Stimulated activated CD8-positive, alpha-beta memory T cell treated with anti-CD3 and anti-CD28 coated beads, Interleukin-15, amount 100 ng/mL, for 24 hours (primary cell): ENCODE measurements at regions not wholly inside any gene's neighbourhood (a gene's known extent, or its start where the extent isn't known, plus 50 kb on each side); places are given as distances from the start of the nearest gene placed in this dataset.

Source experiments
- DNase-seq: peaks from one replicate; pipeline ENCODE4 v3.0.0-alpha.2; 2020; ENCODE audit warnings: low read depth

DNA sequence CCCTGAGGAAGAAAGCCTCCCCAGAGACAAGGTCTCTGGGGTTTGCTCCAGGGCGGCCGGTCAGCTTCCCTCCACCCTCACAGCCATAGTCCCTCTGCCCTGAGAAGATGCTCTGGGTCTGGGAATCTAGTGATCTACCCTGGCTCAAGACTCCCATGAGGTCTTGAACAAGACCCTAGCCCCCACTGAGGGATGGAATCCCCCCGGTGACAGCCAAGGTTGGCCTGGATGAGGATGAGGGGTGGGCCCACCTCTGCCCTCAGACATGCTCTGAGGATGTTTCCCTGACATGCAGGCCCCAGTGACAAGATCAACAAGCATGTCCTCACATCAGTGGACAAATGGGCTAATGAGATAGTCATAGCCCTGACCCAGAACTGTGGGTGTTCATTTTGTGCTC lies 138.6 kb downstream of the C5orf15 start:
- no peak for DNase-seq

DNA sequence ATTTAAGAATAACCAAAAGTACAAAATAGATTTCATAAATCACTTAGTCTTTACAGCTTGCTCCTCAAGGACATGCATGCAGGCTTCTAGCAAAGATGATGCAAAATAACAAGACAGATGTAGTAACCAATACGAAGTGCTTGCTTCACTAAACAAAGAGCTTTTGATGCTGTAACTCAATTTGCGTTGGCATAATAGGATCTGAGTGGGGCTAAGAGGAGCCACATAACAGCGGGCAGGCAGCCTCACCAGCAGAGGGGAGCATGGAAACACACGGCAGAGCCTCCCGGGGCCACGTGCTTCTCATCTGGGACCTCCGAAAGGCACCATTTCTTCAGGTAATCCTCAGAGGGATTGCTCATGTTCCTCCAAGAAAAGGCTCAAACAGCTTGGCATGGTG lies 139.7 kb downstream of the C5orf15 start:
- DNase-seq = no peak

DNA sequence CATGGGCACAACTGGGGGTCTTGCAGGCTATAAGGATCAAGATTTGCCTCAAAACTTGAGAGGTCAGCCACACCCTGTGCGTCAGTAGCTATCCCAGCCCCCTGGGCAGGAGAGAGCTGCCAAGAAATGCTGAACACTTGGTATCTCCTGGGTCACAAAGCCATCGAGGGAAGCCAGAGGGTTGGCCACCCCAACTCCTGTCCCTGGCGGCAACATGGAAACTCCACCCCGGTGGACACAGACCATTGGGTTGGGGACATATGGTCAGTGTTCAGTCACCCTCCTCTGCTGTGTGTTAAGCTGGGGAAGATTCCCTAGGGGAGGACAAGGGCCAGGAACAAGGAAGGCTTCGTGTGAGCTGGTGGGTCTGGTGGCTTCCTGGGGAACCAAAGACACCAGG lies 140.6 kb downstream of the C5orf15 start:
- no peak for DNase-seq

DNA sequence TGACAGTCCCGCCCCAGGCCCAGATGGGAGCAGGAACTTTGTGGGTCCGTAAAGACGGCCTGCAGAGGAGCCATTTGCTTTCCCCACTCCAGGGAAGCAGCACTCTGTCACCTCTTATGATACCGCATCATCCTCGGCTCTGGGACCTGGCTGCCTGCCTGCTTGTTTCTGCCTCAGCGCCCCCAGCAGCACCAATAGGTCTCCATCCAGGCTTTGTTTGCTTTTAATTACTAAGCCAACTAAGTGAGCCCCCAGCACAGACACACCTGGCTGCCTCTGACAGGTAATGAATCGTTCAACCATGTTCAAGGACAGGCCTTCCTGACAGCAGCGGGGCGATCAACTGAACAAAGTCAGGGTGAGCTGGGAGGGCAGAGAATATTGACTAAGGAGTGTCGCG lies 141.4 kb downstream of the C5orf15 start:
- DNase-seq = no peak

DNA sequence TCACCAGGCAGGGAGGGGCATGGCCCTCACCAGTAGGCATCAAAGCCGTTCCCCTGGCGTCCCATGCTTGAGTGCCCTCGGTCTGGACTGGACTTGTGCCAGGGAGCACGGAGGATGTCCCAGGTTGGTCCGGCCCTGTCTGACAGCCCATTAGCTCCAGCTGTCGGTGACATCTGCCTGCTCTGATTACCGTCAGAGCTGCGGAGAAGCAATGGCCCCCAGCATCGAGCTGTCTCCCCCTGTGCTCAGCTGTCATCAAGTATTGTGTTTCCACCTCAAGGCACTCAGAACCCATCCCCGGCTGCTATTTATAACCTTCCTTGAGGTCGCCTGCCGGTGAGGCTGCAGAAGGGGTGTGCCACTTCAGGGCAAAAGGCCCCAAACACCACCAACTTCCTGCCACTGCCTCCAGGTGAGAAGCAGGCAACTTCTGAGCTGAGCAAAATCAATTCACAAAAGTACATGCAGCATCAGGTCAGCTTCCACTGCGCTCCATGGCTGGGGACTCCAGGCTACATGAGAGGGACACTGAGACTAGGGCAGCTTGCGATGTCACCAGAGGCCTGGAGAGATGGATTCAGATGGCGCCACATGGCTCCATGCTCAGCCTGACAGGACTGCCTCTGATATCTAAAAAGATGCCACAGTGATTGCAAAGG lies 142.7 kb downstream of the C5orf15 start:
- no peak for DNase-seq

DNA sequence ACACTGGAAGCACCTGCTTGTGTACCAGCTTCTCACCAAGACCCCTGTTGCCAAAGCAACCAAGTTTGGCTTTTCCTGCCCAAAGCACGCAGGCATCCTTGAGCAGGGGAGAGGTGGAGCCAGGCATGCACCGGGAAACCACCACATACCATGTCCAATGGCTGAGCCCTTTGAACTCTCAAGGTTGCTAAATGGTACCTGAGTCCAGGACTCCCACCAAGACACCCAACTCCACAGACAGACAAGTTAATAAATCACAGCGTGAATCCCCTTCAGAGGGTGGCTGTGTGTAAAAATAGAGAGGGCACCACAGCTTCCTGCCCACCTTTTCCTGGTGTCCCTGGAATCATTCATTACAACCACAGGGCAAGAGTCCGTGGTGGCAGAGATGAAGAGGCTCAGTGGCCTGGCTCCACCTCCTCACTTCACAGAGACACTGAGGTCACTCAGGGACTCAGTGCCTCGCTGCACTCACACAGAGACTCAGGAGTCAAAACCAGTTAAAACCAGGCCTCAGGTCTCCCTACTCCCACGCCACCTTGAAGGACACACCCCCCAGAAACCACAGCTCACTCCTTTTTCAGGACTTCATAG lies 143.7 kb downstream of the C5orf15 start:
- no peak for DNase-seq

DNA sequence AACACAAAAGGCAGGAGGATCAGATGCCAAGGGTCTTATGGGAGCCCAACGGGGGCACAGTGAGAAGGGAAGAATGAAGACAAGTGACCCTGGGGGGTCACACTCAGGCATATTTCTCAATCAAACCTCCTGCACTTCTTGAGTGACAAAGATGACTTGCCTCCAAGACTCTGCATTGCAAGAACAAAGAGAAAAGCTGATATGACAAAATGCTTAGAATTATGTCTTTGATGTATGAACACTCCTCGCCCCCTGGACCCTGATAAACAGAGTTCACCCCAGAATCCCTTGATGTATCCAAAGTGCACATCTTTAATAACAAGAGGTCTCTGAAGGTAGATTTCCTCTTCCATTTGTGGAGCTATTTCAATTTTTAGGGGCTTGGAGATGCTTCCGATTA lies 146.5 kb downstream of the C5orf15 start:
- no peak for DNase-seq

DNA sequence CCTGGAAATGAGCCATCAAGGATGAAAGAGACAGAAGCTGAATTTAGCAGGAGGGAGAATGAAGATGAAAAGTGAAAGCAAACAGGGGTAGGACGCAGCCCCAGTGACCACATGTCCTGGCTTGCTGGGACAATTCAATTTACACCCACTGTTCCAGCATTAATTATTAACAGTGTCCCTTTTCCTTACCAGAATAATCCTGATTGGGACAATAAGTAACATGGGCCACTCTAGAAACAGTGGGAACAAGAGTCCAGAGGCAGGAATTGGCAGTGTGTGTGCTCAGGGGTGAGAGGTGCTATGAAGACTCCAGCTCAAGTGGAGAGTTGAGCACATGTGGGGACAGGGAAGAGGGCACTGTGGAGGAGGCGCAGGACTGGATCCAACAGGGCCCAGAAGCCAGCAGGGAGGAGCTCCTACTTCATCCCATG lies 147.1 kb downstream of the C5orf15 start:
- DNase-seq = no peak

DNA sequence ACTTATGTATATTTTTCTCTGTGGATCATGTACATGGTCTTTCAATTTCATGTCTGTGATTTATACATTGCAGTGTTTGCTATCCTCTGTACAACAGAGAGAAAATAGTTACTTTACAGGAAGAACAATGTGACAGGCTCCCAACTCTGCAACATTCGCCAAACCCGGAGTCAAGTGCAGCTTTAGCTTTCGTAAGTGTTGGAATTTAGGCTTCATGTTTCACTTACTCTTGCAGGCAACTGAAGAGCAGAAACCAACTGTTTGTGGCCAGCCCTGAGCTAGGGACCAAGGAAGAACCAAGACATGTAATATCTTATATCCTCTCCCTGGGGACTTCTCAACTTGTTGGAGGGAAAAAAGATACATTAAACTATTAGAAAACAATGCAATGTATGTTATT lies 147.9 kb downstream of the C5orf15 start:
- DNase-seq = no peak

DNA sequence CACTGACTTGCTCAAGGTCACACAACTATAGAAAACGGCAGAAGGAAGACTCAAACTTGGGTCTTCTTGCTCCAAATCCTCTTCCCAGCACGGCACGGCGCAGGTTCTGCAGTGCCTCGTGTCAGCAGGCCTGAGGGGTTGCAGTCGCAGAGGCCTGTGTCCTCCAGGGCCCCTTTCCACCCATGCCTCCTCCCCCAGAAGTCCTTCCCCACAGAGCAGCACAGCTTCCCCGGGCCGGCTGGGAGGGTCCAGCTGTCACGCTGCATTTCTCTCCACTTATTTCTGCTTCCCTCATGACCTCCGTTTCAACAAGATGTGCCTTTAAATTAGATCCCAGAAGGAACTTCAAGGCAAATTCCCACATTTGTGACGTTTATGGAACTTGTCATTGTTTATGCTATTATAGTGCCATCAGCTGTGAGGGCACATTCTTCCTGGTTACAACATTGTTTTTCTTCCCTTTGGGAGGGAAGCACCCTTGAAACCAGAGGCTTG lies 148.4 kb downstream of the C5orf15 start:
- DNase-seq = no peak

DNA sequence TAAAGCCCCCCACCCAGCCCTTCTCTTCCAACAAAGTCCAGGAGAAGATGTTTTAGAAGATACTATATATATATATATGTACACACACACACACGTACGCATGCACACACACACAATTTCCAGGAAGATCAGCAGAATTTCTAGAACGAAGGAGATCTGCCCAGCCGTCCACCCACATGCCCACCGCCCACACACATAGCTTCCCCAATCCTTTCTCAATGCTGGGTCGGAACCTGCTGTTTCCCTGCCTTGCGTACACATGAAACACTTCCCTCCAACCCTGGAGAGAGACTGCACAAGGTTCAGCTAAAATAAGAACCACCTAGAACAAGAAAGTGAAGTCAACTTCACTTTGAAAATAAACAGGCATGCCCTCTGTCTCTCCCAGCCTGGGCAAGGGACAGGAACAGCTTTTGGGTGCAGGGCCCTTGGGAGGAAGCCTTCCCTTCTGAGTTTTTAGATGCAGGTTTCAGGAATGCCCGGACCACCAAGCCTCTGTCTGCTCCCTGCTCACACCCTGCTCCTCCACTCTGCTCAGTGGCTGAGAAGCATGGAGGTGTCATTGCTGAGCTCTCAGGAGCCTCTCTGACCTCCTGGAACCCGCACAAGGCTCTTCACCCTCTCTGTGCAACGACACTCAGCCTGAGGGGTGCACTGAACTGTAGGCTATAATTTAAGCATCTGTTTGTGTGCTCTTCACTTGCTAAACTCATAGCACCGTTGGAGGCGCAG lies 149.4 kb downstream of the C5orf15 start:
- DNase-seq = no peak

DNA sequence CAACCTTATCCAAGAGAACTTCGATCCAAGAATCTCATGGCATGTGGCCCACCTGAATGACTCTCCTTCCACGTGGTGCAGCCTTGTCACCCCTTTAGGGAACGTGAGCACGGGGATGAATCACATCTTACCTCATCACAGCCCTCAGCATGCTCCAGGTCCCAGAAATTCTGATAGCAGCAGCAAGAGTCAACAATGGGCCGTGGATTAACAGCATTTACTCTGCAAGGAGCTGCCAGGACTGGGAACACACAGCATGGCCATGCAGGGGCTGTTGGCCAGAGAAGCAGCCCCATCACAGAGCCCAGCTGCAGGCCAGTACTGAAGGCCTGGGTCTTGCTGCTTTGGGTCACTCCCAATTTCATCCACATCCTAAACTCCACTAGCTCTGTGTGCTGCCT lies 150.4 kb downstream of the C5orf15 start:
- DNase-seq = no peak

DNA sequence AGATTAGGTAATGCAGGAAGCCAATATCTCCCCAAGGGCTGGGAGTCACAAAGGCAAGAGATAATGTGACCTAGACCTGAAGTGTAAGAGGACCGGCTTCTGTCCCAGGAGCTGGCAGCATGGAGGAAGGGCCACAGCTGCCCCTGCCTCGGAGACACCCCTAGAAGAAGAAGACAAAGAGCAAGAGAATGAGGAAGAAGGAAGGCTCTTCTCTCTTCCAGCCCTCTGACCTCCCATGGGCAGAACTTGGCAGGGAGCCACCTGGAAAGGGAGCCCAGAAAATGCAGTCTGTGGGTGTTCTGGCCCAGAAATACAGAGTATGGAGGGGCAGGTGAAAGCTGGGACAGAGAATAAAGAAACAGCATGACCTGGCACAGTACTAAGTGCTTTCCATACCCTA lies 151.0 kb downstream of the C5orf15 start:
- no peak for DNase-seq

DNA sequence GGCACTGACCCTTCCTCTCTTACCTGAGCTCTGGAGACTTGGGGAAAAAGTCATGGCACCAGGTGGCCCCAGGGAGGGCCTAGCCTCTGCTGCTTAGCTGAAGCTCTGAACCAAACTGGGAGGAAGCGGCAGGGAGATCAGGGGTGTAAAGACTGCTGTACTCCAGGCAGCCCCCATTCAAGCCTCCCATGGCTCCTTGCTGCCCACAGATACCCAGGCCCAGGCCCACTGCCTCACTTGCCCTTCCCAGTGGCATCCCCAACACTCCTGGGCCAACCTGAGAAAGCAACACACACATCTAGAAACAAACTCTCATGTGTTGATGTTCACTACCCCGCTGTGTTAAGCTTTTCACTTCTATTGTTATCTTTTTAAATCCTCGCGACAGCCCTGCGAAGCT lies 151.6 kb downstream of the C5orf15 start:
- no peak for DNase-seq

DNA sequence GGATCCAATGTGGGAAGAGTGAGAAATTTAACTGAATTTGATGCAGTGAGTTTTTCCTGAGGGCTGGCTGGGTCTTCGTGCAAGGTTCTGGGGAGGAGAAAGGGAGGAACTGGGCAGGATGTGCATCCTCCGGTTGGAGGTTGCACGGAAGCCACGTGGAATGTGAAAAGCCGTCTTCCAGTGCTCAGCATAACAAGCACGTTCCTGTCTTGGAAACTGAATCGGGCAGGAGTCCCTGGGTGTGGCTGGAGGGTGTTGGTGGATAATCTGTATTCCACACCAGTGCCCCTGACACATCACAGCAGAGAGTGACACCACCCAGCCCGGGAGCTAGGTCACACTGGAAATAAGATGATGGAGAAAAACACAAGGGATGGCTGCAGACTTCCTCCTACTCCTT lies 154.3 kb downstream of the C5orf15 start:
- DNase-seq = no peak

DNA sequence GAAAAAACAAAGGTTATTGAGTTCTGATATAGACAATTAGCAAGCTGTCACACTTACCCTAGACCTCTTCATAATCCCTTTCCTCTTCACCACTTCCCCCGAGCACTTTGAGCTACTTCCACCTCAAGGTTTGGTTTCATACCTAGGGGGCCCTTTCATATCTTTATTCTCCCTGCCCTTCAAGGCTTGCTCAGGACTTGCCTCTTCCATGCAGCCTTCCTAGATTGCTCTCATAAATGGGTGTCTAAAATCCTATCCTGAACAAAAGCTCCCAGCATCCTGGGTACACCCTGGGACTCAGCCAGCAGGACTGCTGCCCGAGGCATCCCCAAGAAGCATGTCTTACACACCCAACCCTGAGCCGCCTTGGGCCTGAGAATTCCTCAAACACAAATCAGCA lies 157.3 kb downstream of the C5orf15 start:
- DNase-seq = no peak

DNA sequence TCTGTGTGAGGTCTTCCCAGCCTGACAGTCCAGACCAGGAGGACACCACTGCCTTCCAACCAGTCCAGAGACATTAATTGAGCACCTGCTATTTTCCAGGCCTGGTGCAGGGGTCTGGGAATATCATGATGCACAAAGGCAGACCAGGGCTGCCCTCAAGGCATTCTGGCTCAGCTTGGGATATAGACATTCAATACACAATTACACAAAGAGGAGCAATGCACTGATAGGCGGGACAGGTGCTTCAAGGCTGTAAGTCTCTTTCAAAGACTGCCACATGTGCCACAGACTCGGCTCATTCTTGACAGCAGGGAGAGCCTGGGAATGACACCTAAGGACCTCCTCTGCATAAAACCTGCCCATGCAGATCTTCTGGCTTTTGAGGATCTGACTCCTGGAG lies 158.6 kb downstream of the C5orf15 start:
- no peak for DNase-seq

DNA sequence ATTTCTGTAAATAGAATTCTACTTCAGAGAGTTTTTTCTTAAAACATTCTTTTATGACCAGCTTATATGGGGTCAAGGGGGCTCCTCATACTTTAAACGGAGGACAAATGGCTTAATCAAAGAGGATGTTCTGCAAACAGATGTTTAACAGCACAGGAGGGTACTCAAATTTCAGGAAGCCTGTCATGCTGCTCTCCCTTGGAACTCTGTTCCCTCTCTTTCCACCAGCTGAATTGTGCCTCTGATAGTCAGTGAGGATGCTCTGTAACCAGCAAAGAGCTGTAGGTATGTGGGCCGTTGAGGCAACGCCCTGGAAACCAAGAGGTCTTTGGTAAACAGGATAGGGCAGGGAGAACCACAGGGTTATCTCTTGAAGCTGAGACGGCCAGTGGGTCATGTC lies 161.1 kb downstream of the C5orf15 start:
- DNase-seq = no peak

DNA sequence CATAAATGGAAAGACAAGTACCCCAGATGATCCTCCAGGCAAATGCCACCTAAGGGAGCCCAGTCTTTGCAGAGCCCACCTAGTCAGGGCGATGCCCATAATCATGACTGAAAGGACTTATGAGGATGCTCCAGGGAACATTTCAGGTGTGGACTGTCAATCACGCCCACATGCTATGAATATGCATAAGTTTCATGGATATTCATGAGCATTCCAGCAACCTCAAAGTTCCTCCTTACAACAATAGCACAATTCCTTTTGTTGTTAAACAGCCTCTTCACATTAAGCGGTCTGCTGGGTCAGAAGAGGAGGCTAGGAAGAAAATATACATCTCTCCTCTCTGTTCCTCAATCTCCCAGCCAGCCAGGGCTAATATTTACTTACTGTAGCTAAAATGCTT lies 161.6 kb downstream of the C5orf15 start:
- no peak for DNase-seq

DNA sequence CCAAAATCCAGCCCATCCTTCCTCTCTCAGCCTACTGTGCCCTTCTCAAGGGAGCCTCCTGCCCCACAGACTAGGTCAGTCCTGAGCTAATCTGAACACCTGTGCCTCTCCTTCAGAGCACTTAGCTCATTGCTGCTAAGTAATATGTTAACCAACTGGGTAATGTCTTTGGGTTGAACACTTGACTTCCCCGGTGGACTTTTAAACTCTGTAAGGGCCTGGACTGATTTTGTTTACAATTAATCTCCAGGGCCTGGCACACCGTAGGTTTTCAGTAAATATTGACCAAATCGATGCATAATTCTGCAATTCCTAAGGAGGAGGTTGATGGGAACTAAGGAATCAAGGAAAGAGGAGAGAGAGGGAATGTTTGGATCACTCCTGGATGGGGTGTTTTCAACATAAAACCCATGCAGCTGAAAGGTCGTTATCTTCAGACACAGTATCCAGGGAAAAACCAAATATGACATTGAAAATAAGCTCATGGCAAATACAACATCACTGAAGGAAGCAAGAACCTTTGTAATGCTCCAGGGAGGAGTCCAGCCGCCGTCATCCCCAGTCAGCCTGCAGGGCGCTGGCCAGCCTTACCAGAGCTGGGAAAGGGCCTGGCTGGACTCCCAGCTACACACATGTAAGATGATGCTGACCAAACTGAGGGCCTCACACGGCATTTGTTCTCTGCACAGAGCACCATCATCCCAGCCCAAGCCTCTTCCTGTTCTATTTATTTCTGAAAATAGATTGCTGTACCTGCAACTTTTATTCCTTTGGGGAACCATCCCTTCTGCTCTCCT lies 166.3 kb downstream of the C5orf15 start:
- no peak for DNase-seq

DNA sequence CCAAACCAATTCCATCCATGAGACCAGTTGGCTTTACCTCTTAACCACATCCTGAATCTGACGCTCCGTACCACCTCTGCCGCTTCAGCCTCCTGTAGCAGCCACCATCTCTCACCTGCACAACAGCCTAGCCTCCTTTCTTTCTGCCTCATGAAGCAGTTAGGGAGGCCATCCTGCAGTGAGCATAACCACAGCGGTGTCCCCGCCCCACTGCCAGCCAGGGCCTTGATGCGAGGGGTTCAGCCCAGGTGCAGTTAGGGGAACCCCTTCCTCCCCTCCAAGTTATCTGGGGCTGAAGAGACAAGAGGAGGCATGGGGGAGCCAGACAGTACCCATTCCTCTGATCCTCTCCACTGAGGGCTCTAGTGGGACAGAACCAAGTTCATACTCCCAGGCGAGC lies 167.0 kb downstream of the C5orf15 start:
- no peak for DNase-seq

DNA sequence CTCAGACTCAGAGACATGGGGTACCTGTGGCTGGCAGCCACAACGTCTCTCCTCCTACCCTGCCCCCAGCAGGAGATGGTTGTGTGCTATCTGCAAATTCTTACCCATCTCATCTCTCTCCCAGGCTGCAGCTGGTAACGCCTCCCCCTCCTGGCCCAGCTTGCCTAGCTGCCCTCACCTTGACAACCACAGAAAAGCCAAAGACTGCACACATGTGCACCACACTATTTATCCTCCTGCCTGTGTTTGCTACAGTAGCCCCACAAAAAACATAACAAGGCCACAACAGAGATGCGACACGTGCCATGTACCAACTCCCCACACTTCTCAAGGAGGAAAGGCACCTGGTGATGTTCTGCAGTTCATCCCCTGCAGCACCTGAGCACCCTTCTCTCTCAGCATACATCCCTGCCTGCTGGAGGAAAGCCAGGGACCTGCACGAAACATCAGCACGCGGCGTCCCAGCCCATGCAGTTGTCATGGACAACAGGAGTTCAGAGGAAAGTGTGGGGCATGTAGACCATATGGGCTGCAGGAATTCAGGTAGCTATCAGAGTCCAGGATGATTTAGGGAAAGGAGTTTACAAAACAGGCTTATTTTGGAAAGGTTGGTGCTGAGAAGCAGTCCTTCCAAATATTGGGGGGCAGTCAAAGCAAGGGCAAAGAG lies 168.7 kb downstream of the C5orf15 start:
- DNase-seq = no peak
